HG03066 (cell line): ENCODE measurements at regions not wholly inside any gene's neighbourhood (a gene's known extent, or its start where the extent isn't known, plus 50 kb on each side); places are given as distances from the start of the nearest gene placed in this dataset.

ENCODE experiments used
- ATAC-seq: cut with Tn5 transposase; IDR thresholded peaks from one replicate; pipeline ENCODE4 v1.9.1; 2021; ENCODE audit warnings: low read depth; ENCODE audit not compliant: unreplicated experiment

DNA sequence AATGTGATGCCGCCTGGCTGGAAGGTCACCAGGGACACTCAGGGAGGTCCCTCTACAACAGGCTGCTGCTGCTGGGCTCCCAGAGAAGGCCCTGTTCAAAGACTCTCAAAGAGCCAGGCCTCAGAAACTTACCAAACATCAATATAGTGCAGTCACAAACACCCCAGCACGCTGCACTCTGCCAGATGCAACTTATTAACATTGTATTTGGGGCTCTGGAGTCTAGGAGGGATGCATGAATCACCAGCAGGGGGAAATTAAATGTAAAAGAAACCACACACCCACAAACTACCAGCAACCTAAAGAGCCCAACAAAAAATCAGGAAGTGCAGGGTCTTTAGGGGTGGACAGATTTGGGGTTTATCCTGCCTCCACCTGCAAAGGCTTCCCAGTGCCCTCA, 74.6 kb upstream of the SPATA12 start:
- ATAC-seq = no peak

DNA sequence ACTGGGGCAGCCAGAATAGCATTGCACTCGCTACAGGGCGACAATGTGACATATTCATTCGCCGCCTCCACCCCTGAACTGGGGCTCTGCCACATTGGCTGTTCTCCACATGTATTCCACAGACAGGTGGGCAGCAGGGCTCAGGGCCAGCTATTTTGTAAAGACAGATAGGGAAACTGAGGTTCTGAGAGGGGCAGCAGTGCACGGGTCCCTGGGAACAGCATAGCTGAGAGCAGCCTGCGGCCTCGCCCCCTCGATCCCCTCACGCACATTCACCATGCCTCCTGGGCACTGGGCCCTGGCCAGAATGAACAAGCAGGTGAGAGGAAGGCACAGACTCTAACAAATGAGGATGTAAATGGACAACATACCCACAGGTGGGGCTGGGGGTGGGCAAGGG, 75.0 kb upstream of the SPATA12 start:
- ATAC-seq = no peak

DNA sequence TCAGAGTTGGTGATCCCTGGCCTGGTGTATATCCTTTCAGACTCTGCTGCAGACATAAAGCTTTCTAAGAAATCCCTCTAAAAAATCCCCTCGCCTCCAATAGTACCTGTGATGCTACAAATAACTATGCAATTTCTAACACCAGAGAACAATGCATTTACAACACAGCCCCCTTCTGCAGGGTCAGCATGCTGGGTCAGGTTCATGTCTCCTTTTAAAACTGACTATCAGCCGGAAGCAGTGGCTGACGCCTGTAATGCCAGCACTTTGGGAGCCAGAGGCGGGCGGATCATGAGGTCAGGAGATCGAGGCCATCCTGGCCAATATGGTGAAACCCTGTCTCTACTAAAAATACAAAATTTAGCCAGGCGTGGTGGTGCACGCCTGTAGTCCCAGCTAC, 77.0 kb upstream of the SPATA12 start:
- no peak for ATAC-seq

DNA sequence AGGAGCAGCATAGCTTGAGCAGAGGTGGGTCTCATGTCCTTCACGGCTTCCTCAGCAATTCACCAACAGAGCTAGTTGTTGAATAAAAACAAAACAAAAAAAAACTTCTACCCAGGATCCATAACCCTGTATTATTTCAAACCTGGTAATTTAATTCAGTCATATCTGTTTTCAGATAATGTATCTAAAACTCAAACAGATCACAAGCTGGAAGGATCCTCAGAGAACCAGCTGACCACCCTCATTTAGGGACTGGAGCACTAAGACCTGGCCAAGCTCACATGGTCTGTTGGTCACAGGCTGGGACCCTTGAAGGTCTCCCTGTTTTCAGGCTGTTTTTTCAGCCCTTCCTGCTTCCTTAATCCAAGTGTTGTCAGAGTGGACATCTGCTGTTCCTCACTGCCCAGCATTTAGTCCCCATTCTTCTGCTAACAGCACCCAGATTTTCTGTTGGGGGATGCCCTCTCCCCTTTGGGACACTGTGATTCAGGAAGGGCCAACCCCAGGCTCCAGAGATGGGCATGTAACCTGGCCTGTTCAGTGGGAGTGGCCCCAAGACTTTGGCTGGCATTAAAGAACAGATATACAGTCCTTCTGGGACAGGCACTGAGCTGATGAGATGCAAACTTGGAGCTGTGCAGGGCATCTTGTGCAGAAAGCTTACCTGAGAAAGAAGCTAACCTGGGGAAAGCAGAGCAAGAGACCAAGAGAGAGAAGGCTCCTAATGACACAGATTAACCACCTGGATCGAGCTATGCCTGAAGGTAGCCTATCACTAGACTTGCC, 78.8 kb upstream of the SPATA12 start:
- no peak for ATAC-seq

DNA sequence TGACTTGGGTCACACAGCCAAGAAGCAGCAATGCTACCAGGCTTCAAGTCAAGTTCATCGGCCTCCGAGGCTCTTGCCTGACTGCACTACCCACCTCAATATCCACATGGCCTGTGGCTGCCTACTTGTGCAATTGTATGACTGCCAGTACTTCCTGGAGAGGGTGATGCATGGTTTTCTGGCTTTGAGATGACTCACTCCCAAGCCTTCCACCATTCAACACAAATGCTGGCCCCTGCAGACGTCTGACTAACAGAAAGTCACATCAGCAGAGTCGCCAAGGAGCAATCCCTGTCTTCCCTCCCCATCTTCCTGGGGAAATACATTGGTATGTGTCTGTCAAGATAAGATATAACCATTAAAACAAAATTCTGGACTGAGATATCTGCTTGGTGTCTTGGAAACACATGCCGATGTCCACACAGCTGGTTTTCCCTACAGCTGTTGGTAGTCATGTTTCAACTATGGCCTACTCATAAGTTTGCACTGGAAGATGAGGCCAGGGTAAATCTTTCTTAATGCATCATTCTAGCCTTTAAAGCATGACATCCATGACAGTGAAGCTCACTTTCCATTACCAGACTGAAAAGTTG, 79.6 kb upstream of the SPATA12 start:
- ATAC-seq = no peak

DNA sequence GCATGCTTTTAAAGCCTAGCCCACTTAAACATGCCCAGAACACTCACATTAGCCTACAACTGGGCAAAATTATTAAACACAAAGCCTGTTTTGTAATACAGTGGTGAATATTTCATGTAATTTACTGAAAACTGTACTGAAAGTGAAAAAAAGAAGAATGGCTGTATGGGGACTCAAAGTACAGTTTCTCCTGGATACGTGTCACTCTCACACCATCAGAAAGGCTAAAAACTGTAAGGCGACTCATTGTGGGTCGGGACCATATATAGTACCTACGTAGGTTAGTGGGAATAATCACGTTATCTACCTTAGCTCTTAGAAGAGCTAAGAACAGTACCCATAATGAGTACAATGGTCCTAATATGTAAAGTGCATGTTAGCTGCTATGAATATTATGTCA, 80.2 kb upstream of the SPATA12 start:
- ATAC-seq = no peak

DNA sequence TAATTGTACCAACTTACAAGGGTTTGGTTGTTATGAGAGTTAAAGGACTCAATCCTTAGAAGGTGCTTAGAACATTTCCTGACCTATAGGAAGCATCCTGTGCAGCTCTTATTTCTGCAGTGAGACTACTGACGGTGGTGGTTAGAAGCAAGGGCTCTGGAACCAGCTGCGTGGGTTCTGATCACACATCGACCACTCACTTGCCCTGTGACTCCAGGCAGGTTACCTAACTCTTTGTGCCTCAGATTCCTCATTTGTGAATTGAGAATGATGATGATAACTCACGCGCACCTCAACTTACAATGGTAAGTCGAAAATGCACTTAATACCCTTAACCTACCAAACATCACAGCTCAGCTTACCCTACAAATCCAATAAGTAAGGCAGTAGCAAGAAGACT, 80.7 kb upstream of the SPATA12 start:
- ATAC-seq = no peak

DNA sequence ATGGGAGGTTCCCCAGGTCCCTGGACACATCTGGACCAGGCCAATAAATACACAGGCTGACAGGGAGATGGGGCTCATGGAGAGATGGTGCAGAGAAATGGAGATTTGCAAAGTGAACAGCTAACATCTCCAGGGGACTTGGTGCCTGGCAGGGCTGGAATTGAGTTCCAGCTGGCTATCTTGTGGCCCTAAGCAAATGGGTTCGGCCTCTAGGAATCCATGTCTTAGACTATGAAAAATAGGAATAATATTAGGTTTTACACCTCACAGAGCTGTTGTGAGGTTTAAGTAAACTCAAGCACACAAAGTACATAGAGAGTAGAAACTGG, 82.9 kb upstream of the SPATA12 start:
- no peak for ATAC-seq

DNA sequence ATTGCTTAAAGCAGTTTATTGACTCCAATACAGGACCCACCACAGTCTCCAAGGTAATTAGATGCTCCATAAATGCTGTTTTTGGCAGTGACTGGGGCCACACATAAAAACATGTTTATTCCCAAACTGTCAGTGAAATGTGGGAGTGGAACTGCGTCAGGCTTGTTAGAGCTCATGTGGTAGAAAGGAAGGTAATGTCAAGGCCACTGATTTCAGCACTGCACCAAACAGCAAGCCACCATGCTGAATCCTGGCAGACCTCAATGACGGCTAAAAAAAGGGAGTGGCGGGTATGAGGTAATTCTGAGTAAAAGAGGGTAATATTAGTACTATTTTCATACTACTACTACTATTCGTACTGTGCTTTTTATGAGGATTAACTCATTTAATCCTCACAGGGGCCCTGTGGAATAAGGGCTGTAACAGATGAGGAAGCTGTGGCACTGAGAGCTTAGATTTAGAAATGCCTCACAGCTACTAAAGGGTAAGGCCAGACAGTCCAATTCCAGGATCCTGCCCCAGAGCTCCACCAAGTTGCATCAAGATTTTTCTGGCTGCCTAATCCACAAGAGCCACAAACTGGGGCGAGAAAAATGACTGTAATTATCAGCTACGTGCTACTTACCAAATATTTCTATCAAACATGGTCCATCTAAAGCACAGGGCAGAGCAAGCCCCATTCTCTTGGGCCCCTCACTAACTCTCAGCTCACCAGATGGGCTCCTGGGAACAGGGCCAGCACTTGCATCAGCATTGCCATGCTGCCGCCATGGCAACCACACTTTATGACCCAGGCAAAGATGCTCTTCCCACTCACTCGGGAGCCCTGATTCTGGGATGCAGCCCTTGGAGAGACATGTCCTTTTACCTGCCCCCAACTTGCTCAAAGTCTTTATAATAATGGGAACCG, 83.6 kb upstream of the SPATA12 start:
- no peak for ATAC-seq

DNA sequence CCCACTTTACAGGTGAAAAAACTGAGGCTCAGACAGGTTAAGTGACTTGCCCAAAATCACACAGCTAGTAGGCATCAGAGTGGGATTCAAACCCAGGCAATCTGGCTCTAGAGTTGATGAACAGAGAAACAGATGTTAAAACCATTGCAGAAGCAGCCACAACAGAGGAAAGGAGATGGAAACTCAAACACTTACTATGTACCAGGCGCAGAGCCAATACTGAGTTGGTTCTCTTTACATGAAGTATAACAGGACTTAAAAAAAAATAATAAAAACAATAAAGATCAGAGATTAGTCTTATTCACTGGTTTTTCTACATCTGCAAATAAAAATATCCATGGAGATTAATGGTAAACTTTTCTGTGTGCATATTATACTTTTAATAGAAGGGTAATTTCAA, 84.9 kb upstream of the SPATA12 start:
- ATAC-seq = no peak

DNA sequence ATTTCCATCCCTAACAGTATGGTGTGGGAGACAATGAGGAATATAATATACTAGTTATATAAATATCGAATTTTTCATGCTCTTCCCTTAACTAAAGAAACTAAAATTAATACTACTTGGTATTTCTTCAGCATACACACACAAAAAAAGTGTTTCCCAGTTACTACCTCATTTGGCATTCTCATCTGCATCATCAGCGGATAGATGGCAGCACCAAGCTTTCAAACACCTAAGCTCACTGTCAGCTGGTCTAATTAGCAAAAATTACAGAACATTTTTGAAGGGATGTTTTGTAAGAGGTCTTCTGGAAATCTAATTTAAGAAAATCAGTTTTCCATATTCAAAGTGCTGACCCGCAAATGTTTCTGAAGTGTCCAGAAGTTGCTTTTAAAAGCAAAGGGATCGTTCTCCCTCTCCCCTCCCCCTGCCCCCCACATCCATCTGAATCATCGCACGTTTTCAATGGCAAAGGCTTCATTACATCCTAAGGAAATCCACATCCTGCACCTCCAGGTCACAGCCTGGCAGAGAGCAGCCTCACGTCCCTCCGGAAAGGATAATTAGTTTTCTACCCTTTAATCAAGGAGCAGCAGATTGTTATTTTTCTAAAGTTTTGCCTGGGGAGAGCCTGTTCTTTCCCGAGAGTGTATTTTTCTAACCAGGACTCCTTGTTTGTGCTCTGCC, 86.1 kb upstream of the SPATA12 start:
- ATAC-seq = no peak

DNA sequence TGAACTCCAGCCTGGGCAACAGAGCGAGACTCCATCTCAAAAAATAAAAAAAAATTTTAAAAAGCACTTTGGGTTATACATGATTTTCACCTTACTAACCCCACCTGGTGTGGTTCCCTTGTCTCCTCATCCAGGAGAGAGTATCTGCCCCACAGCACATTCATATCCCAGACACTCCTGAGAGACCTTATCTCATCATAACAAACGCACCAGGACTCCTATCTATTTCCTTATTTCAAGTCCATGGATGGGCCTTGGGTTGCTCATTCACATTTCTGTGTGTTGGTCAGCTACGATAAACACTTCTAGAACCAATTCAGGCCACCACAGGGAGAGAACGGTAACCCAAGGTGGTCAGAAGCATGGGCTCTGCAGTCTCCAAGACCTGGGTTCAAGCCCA, 88.6 kb upstream of the SPATA12 start:
- ATAC-seq = no peak

DNA sequence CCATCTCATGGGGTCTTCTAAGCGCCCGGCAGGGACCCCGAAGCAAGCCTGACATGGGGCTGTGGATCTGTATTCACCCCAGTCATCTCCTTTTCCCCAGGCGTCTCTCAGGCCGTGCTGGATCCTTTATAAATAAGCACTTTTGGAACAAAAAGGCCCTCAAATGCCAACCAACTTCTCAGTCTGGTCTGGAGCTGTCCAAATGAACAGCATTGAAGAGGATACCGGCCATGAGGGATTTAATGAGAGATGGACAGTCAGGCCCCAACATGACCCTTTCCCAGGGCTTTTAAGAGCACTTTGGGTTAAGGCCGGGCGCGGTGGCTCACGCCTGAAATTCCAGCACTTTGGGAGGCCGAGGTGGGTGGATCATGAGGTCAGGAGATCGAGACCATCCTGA, 89.2 kb upstream of the SPATA12 start:
- ATAC-seq = no peak

DNA sequence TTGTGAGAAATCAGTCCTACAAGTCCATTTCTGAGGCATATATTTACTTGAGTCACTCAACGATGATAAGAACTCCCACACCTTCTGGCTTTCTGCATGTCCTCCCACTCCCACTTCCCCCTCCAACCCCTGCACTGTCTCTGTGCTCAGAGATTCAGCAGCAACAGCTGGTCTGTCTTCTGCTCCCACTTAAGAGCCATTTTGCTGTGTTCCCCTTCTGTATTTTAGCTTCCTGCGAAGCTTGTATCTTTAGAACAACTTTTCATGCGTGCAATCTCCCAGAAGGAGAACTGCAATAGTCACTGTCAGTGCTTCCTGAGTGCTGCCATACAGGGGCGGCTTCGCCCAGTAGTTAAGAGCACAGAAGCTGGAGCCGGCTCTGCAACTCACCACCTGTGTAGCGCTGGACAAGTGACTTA, 90.0 kb upstream of the SPATA12 start:
- no peak for ATAC-seq

DNA sequence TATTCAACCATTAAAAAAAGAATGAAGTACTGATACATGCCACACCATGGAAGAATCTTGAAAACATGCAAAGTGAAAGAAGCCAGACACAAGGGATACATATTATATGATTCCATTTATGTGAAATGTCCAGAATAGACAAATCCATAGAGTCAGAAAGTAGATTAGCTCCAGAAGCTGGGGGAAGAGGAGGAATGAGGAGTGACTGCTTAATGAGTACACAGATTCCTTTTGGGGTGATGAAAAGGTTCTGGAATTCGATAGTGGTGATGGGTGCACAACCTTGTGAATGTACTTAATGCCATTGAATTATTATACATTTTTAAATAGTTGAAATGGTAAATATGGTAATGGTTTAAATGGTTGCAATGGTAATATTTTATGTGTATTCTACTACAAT, 90.6 kb upstream of the SPATA12 start:
- no peak for ATAC-seq

DNA sequence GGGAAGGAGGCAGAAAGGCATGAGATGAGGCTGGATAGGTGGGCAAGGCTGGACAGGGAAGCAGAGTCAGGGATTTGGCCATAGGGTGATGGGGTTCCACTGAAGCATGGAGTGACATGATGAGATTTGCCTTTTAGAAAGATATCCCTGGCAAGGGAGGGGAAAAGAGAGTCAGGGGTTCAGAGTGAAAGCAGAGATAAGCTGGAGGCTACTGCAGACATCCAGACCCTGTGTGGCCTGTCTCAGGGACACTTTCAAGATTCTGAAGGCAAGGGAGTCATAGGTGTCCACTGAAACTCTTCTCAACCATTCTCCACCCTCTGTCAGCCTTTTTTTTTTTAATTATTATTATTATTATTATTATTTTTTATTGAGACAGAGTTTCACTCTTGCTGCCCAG, 94.0 kb upstream of the SPATA12 start:
- no peak for ATAC-seq

DNA sequence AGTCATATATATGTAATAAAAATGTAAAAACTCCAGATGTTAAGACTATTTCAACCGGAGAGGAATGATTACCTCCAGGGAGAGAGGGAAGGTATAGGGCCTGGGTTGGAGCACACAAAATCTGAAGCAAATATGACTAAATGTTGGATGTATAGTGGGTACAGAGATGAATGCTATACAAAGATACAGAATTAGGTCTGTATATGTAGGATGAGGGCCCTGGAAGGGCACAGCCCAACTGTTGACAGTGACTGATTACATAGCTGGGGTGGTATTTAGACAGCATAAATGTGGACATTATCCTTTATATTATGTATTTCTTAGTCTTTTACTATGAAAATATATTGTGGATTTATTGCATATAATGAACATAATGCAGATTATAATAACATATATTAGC, 94.4 kb upstream of the SPATA12 start:
- ATAC-seq = no peak

DNA sequence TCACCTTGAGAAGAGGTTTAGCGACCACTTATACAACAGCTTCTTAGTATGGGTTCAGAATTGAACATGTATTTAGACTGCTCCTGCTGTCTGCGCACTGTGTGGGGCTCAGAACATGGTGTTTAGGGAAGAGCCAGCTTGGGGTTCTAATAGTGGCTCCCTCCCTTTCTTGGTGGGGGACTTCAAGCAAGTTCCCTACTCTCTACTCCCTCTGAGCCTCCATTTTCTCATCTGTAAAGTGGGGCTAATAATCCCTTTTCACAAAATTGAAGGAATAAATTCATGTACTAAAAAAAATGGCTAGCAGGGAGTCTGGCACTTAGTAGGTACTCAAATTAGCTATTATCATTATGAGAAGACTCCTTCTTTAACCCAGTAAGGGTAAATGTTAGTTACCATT, 97.5 kb upstream of the SPATA12 start:
- no peak for ATAC-seq

DNA sequence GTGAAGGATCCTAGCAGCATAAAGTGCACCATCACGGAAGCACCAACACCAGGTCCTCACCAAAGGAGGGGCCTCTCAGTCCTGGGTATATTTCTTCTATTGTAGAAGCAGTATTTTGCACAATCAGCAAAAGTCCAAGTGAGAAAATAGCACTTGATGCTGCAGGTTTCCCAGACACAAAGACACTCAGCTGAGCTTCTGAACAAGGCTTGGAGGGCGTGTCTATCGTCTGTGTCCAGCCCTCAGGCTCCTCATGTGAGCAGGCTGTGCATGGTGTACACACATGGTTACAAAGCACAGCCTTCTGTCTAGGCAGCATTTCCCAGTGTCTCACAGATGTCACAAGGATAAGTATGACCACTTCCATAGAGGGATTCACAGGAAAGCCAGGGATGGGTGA, 98.3 kb upstream of the SPATA12 start:
- no peak for ATAC-seq

DNA sequence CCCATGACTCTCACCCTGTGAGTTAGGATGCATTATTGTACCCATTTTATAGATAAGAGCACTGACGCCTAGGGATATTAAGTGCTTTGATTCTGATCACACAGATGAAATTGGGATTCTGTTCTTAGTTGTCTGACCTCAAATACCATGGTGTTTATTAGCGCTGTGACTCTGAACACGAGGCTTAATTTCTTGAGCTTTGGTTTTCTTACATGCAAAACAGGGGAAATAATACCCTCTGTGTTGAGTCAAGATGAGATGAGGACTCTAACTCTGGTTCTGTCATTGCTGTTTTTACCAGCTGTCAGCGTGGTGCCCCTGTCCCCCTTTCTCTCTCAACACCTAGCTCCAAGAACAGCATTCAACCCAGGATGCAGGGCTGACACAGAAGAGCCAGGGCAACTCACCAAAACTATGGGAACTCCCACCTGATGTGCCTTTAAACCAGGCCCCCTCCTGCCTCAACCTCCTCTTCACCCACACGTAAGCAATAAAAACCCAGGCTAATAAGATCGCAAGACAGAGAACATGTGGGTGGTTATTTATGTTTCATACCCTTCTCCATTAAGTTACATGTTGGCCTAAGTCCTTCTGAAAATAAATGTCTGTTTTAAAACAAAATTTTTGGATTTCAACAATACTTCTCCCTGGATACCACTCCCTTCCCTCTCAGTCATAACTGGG, 100.1 kb upstream of the SPATA12 start:
- no peak for ATAC-seq

DNA sequence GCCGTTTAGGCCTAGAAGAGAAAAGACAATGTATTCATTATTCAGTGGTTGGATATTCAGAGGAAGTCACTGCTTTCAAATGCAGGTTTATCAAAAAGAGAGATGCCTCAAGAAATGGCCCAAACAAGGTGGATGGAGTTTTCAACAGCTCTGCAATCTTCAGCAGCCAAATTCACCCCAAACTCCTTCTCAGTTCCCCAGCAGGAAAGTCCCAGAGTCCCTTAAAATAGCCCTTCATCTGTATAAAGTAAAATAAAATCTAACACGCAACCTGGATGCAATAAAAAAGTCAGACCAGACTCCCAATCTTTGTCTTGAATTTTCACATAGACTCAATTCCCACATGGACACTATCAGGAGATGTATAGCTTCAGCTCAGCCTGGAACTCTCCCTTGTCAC, 101.6 kb upstream of the SPATA12 start:
- no peak for ATAC-seq
